HS-27A (cell line): ENCODE measurements at regions not wholly inside any gene's neighbourhood (a gene's known extent, or its start where the extent isn't known, plus 50 kb on each side); places are given as distances from the start of the nearest gene placed in this dataset.

Source experiments
- DNase-seq: peaks from one replicate; pipeline ENCODE4 v3.0.0-alpha.2; 2012; ENCODE audit warnings: low read depth, missing footprints

- DNase-seq = no peak
These were observed 75.1 kb upstream of the ZBTB40 start for GRCh38 chr1:22376546-22376945.

DNA sequence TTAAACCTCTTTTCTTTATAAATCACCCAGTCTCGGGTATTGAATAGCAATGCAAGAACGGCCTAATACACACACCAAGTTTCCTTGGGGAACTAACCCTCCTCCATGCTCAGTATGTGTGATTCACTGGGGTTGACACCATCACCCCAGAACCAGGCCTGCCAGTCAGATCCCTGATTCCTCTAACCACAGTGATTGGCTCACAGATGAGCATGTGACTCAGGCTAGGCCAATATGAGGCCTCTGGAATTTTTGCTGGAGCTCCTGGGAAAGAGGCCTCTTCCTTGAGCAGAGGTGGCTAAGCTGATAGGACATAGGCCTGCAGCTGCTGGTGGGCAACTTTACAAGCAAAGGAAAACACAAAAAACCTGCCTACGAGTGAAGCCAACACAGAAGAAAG lies 74.7 kb upstream of the ZBTB40 start:
- no peak for DNase-seq

DNA sequence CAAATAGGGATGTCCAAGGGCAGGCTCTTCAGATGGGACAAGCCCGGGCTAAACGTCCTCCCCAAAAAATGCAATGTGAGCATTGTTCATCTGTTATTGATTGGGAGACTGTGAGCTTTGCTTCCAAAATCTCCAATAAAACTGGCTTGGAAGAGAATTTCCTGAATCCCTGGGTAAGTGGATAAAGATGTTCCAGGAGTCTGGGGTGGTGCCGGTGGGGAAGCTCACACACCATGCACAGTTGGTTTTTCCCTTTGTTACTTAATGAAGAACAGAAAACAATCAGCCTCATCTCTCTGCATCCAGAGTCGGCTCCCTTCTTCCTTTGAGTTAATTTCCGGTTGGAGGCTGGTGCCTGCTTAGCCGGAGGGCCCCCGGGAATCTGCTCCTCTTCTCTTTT lies 72.1 kb upstream of the ZBTB40 start:
- no peak for DNase-seq

DNA sequence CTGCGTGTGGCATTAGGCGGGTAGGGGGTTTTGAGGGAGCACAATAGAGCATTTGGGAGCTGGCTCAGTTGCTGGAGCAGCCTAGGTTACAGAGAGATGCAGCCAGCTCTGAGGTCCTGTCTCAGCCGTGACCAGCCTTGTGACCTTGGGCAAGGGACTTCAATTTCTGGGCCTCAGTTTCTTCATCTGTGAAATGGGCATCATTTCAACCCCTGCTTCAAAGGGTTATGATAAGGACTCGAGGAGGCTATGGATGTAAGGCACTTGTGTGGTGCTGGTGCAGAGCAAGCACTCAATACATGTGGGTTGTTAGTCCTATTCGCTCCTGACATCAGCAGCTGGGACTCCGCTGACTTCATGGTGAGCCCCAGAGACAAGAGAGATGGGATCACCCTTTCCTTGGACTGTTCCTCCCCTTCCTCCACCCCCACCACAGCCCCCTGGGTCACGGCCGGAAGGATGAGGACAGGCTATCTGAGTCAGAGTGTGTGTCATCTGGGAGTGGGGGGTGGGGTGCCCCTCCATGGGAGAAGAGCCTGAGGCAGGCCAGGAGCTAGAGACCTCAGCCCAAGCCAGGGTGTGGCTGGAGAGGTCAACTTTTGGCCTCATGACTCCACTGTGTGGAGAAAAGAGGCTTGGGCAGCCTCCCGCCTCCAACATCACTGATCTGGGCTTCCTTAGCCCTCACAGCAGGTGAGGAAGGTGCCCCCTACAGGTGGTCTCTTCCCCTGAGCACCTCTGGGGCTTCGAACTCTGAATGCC lies 71.4 kb upstream of the ZBTB40 start:
- DNase-seq = no peak

- DNase-seq = no peak
These were observed 67.9 kb upstream of the ZBTB40 start for GRCh38 chr1:22383526-22384294.

GRCh38 chr1:22385537-22385936 lies 66.1 kb upstream of the ZBTB40 start:
- DNase-seq = no peak

- DNase-seq = no peak
These were observed 64.9 kb upstream of the ZBTB40 start for GRCh38 chr1:22386774-22387173.

GRCh38 chr1:22387919-22388580 lies 63.6 kb upstream of the ZBTB40 start:
- no peak for DNase-seq

GRCh38 chr1:22388671-22389450 lies 62.8 kb upstream of the ZBTB40 start:
- DNase-seq = no peak

DNA sequence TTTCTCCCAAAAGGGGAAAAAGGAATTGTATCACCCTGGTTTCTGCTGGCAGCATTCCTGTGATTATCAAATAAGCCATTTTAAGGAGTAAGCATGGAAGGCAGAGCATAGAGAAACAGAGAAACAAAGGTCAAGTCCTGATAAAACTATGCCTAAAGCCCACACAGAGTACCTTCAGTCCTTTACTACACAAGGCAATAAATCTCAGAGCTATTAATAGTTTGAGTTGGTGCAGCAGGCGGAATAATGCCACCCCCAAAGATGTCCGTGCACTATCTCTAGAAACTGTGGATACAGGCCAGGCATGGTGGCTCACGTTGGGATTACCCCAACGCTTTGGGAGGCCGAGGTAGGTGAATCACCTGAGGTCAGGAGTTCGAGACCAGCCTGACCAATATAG lies 58.1 kb upstream of the ZBTB40 start:
- DNase-seq = no peak

DNA sequence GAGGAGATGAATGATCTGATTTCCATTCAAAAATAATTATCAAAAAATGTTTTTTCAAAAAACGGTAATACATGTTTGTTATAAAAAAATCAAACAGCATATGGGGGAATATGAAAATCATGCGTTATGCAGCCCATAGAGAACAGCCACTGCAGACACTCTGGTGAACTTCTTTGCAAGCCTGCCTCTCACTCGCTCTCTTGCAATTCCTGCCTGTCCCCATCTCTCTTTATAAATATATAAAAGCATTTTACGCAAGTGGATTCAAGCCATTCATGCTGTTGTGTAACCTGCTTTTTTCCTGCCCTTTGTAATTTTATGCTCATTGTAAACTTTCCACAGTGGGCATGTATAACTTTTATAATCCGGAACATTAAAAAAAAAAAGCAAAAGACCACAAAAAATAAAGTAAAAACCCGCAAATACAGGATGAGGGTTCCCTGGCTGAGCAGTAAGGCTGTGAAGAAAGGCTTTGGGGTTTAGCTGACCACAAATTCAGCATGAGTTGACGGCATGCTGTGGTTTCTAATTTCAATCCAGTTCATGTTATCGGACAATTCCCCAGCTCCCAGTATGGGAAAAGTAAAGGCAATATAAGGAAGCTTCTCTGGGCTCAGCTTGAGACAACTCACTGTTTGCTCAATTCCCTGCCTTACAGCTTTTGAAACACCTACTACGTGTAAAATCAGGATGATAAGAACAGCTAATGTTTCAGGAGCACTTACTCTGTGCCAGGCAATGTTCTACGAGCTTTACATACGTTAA lies 52.8 kb upstream of the ZBTB40 start:
- DNase-seq = no peak

DNA sequence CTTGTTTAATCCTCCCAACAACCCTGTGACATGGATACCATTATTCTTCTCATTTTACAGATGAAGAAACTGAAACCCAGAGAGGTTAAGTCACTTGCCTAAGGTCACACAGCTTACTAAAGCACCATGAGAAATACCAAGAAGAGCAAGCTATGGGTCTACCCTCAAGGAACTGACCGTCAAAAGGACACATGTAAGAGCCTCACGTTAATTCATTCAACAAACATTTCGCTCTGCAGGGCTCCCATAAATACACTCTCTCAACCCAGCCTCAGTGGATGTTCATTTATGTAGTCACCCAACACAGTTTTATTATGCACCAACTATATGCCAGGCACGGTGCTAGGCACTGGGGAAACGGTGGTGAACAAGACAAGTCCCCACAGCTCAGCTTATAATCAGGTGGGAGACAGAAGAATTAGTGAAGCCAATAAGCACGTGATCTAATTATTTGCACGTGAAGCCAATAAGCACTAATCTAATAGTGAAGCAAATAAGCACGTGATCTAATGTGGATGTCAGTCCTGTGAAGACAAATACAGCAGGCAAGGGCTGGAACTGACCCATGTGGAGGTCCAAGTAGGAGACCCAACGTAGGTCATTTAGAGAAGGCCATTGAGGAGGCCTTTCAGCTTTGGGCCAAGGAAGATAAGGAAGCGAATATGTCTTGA lies 52.1 kb upstream of the ZBTB40 start:
- no peak for DNase-seq
